ENCODE measurements at regions not wholly inside any gene's neighbourhood (a gene's known extent, or its start where the extent isn't known, plus 50 kb on each side); places are given as distances from the start of the nearest gene placed in this dataset.

DNA sequence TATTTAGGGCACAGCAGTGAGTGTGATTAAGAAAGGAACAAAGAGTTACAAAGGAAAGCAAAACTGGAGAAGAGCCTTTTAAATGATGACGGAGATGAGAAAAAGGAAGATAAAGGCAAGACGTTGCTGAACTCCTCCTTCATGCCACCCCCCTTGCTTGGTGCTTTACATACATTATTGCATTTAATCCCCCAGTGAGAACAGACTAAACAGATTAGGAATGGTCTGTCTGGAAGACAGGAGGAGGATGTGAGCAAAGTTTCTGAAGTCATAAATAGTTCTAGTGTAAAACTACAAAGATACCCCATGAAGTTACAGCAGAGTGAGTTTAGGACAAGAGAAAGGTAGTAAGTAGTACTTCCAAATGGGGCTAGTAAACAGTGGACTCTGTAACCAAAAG lies 113.5 kb downstream of the PLCE1 start:
- DNase-seq (ENCODE audit: low spot score in 2 of 2), result no peak
- TF ChIP-seq POLR2A (IDR thresholded peaks at IDR 0.05), result no peak
- TF ChIP-seq, protein P1, sequence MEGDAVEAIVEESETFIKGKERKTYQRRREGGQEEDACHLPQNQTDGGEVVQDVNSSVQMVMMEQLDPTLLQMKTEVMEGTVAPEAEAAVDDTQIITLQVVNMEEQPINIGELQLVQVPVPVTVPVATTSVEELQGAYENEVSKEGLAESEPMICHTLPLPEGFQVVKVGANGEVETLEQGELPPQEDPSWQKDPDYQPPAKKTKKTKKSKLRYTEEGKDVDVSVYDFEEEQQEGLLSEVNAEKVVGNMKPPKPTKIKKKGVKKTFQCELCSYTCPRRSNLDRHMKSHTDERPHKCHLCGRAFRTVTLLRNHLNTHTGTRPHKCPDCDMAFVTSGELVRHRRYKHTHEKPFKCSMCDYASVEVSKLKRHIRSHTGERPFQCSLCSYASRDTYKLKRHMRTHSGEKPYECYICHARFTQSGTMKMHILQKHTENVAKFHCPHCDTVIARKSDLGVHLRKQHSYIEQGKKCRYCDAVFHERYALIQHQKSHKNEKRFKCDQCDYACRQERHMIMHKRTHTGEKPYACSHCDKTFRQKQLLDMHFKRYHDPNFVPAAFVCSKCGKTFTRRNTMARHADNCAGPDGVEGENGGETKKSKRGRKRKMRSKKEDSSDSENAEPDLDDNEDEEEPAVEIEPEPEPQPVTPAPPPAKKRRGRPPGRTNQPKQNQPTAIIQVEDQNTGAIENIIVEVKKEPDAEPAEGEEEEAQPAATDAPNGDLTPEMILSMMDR (IDR thresholded peaks at IDR 0.05), result no peak
- intact Hi-C loops (cut with DNase I; ENCODE audit: low total_unique reads), result no loop called here
- no peak overlapping the region for H3K4me3 ChIP-seq (ENCODE audit: low read depth, poor library complexity, severe bottlenecking)
- WGBS, 2 donors, result 44 to 48% methylated on average over 2 of the region's 2 CpGs

DNA sequence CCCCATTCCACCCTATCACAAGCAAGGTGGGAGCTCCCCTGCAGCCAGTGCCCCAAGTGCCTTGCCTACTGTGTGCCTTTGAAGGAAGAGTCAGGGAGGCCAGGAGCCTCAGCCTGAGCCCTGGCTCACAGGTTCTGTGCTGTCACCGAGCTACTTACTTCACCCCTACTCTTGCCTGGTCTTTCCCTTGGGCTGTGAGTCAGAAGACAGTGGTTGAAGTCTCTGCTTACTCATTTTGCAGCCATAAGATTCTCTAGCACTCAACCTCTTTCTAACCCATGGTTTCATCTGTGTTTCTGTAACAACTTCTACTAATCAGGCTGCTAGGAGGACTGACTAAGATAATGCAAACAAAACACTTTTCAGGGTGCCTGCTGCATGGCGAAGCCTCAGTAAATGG lies 114.5 kb downstream of the PLCE1 start:
- intact Hi-C loops (cut with DNase I; ENCODE audit: low total_unique reads), result no loop called here
- TF ChIP-seq POLR2A (IDR thresholded peaks at IDR 0.05), result no peak
- TF ChIP-seq, protein P1 (IDR thresholded peaks at IDR 0.05), result no peak
- no peak overlapping the region for H3K4me3 ChIP-seq (ENCODE audit: low read depth, poor library complexity, severe bottlenecking)
- DNase-seq (ENCODE audit: low spot score in 2 of 2), result no peak
- 80 to 83% methylated on average over 2 of the region's 2 CpGs for WGBS, 2 donors

DNA sequence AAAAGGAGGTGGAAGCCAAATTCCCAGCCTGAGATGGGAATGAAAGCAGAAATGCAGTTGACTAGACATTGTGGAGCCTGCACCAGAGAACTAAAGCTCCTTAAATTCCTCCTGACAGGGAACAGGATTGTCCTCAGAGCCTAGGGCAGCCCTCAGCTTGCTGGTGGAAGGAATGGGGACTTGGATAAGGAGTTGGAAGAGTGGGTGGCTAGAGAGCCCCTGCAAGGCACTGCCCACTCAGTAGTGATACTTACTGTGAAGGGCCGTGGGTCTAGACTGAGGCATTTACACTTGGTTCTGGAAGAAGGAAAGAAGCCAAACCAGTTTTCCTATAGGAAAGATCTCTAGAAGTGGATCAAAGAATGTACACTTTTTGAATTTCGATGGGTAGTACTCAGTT lies 117.6 kb downstream of the PLCE1 start:
- no peak overlapping the region for H3K4me3 ChIP-seq (ENCODE audit: low read depth, poor library complexity, severe bottlenecking)
- intact Hi-C loops (cut with DNase I; ENCODE audit: low total_unique reads), result no loop called here
- no peak for TF ChIP-seq POLR2A (IDR thresholded peaks at IDR 0.05)
- TF ChIP-seq, protein P1 (IDR thresholded peaks at IDR 0.05), result no peak
- no peak for DNase-seq (ENCODE audit: low spot score in 2 of 2)
- 52 to 60% methylated on average over 2 of the region's 2 CpGs for WGBS, 2 donors

DNA sequence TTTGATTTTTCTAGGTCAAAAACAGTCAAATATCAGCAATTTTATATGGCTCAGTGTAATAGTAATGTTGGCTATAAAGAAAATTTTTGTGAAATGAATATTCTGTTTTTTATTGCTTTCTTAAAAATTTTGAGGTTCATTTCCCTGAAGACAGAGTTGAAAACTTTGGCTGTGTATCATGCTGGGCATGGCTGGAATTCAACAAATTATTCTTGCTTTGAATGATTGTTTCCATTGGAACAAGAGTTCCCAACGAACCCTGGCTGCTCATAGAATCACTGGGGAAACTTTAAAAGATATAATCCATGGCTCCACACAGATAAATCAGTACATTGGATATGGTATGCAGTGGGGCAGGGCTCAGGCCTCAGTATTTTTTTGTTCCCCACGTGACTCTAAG lies 118.6 kb downstream of the PLCE1 start:
- DNase-seq (ENCODE audit: low spot score in 2 of 2), result no peak
- no peak for TF ChIP-seq POLR2A (IDR thresholded peaks at IDR 0.05)
- TF ChIP-seq, protein P1 (IDR thresholded peaks at IDR 0.05), result no peak
- WGBS, 2 donors, result 41 to 44% methylated on average over 2 of the region's 2 CpGs
- H3K4me3 ChIP-seq (ENCODE audit: low read depth, poor library complexity, severe bottlenecking), result no peak overlapping the region
- intact Hi-C loops (cut with DNase I; ENCODE audit: low total_unique reads), result no loop called here

DNA sequence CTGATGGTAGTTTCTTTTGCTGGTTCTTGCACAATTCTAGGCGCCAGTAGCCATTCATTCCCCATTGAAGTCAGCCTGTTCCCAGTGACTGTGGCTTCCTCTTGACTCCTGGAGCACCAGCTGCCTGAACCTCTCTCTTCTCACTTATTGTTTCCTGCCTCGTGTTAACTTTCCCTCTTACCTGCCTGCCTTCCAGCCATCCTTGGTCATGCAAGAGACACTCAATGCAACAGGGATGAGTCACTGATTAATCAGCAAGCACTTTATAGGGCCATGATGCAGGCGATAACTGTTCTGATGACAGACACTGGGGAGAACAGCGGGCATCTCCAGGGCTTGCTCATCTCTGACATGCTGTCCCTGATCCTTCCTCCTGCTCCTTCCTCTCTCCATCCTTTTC lies 122.0 kb downstream of the PLCE1 start:
- 73 to 88% methylated on average over 4 of the region's 4 CpGs for WGBS, 2 donors
- no peak for DNase-seq (ENCODE audit: low spot score in 2 of 2)
- TF ChIP-seq POLR2A (IDR thresholded peaks at IDR 0.05), result no peak
- TF ChIP-seq, protein P1 (IDR thresholded peaks at IDR 0.05), result no peak
- no peak overlapping the region for H3K4me3 ChIP-seq (ENCODE audit: low read depth, poor library complexity, severe bottlenecking)
- intact Hi-C loops (cut with DNase I; ENCODE audit: low total_unique reads), result no loop called here

DNA sequence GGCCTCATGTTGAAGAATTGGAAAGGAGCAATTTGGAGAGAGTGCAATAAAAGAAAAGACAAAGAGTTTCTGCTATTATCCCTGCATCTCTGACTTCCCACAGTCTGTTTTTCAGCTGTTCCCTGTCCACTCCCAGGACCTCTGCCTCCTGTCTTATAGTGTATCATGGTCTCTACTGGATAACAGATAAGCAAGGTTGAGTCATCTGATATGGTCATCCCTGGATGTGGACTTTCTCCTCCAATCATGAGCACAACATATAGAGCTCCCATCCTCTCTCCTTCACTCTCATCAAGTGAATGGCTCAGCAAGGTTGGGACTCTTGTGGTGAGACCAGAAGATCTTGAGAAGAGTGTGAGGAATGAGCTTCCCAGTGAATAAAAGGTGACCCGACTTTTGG lies 123.1 kb downstream of the PLCE1 start:
- H3K4me3 ChIP-seq (ENCODE audit: low read depth, poor library complexity, severe bottlenecking), result no peak overlapping the region
- TF ChIP-seq POLR2A (IDR thresholded peaks at IDR 0.05), result no peak
- TF ChIP-seq, protein P1 (IDR thresholded peaks at IDR 0.05), result no peak
- WGBS, 2 donors, result 91 to 100% methylated on average over 1 of the region's 1 CpG
- intact Hi-C loops (cut with DNase I; ENCODE audit: low total_unique reads), result no loop called here
- no peak for DNase-seq (ENCODE audit: low spot score in 2 of 2)
